ENCODE measurements at regions not wholly inside any gene's neighbourhood (a gene's known extent, or its start where the extent isn't known, plus 50 kb on each side); places are given as distances from the start of the nearest gene placed in this dataset.

DNA sequence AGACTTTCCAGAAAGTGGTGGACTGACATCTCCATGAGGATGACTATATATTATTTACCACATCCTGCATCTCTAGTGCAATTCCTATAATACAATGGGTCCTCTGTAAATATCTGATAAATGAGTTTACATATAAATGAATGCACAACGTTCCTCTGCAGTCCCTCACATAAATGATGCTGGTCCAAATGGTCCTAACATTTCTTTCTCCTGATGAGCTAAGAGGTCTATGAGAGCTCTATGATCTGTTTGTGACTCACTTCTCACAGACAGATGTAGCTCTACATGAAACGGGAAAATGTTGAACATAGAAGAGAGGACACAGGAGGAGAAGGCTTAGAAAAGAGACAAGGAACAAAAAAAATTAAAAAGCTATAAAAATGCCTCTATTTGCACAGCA lies 201.2 kb upstream of the PIK3C3 start:
- DNase-seq (ENCODE audit: low spot score) = no peak

DNA sequence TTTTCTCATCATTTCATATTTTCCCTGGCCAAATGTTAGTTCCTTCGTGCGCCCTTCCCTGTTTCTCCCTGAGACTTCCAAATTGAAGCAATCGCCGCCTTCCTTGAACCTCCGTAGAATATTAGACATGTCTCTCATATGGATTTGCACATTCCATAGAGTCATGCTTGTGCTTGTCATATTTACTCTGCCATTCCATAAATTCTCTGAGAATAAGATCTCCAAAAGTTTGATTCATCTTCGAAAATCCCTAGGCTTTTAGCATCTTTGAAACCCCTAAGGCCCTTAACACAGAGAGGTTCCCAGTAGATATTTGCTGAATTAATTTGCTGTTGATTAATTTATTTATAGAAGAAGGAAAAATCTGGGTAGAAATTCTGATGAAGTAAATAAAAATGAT lies 202.2 kb upstream of the PIK3C3 start:
- no peak for DNase-seq (ENCODE audit: low spot score)

DNA sequence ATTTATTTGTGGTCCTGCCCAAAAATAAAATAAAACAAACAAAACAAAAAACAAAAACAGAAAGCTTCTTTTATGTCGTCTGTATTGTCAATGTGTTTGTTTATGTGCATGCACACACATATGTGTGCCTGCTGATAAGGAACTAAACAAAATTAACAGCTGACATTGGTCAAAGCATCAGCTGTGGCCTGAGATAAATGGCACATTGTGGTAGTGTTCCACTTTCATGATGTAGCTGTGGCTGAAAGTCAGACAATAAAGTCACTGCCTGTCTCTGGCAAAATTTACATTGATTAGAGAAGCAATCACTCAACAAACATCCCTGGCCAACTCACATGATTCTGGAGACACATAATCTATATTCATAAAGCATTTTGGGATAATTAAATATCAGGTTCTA lies 203.4 kb upstream of the PIK3C3 start:
- DNase-seq (ENCODE audit: low spot score) = no peak

DNA sequence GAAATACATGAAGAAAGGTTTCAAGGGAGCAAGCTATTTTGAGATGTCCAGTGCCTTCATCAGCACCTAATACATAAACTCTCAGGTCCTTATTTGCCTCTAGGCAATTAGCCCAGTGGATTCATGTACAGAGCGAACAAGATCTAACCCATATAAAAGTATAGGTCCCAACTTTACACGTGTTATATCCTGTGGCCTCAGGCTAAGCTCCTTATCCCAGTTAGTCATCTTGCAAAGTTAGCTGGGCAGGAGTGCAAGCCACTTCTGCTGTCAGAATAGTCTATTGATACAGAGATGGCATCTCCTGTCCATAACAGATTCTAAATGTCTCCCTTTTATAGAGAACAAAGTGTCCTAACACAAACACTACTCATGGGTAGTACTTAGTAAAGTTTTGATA lies 203.9 kb upstream of the PIK3C3 start:
- DNase-seq (ENCODE audit: low spot score) = no peak

GRCh38 chr18:41747723-41748242 lies 207.3 kb upstream of the PIK3C3 start:
- DNase-seq (ENCODE audit: low spot score) = no peak

DNA sequence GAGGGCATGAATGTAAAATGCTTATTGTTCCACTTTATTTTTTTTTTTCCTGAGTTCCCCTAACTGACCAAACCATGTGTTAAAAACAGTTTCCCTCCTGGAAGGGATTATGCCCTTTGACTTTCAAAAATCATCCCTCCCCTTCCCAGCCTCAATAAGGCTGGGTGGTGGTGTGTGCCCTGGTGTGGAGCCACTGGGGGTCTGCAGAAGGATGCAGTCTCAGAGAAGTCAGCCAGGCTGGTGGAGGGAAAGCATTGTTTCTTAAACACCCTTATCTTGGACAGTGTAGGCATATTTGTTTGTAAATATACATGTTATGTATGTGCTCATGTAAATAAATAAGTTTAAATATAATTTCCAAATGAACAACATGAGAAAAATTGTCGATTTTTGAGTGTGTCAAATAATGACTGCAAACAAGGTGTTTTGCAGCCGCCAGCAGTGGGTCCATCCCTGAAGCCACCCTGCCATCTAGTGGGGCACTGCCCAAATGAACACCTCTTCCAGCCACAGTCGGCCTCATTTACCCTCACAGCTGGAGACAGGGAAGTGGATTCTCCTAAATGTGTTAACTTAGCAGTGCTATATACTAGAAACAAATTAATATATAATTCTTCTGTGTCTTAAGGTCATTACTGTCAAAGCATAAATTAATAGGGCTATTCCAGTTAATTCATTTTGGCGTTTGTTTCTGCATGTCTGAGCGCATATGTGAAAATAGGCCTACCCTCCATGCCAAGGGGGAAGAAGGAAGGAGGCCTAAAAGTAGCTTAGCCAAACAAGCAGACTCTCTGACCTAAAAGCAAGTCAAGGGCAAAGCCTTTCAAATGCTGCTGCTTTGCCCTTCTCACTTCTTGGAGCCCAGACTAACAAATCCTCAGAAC lies 209.6 kb upstream of the PIK3C3 start:
- peak; percentile 51 for DNase-seq (ENCODE audit: low spot score)

GRCh38 chr18:41744421-41745030 lies 210.5 kb upstream of the PIK3C3 start:
- no peak for DNase-seq (ENCODE audit: low spot score)

DNA sequence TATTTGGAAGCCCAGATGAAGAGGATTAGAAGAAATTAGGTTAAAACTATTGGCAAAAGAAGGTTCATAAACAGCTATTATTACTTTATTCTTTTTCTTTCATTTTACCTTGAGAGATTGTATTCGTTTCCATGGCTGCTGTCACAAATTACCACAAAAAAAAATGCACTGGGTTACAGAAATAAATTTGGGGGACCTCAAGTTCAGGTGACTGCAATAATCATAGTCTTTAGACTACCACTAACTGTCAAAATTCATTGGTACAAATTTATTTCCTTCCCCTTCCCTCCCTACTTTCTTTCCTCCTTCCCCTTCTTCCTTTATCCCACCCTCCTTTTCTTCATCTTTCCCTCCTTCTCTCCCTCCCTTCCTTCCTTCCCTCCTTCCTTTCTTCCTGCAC lies 217.8 kb upstream of the PIK3C3 start:
- no peak for DNase-seq (ENCODE audit: low spot score)

GRCh38 chr18:41734917-41735316 lies 220.1 kb upstream of the PIK3C3 start:
- no peak for DNase-seq (ENCODE audit: low spot score)

DNA sequence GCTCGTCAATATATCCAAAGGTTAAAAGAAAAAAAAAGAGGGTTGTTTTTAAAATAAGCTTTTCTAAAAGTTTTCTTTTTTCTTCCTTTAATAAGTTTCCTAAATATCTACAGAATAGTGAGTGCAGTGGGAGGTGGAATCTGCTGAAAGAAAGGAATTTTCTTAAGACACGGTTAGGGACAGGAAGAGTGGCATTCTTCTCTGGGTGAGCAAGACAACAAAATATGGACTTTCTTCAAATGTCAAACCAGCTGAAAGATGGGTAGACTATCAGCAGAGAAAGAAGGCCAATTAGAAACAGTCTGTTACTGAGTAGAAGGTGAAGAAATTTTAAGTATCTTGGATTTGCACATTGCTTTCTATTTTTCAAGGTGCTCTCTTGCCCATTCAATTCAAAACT lies 222.7 kb upstream of the PIK3C3 start:
- DNase-seq (ENCODE audit: low spot score) = peak; percentile 36

DNA sequence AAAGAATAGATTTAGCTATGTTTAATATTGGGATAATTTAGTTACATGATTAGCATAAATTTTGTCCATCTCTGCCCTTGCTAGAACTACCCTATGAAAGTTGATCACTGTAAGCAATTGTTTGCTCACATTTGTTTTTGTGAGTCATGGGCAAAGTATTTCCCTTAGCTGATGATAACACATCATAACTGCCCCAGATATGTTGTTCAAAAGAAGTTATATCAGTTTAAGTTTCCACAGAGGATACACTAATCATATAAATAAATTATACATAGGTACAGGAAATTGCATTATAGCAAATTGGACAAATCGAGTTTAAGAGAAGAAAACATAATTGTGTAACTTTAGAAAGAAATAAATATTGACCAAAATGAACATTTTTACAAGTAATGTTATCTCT lies 223.2 kb upstream of the PIK3C3 start:
- DNase-seq (ENCODE audit: low spot score) = peak; percentile 83

DNA sequence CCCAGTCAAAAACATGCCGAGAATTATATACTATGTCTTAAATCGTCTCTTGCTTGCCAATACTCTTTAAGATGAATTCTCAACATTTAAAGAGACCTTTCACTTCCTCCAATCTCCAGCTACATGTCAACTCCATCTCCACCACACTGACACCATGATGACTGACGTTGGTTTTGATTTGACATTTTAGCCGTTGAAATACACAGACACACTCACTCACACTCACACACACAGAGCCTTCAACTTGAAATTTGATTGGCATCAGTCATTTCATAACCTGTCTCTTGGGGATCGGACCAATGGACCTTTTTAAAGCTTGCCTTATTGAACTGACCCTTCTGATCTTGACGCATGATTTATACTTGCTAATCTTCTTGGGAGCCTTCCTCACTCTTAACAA lies 230.8 kb upstream of the PIK3C3 start:
- no peak for DNase-seq (ENCODE audit: low spot score)

- DNase-seq (ENCODE audit: low spot score) = no peak
Measured at GRCh38 chr18:41721103-41721790, 233.8 kb upstream of the PIK3C3 start.

DNA sequence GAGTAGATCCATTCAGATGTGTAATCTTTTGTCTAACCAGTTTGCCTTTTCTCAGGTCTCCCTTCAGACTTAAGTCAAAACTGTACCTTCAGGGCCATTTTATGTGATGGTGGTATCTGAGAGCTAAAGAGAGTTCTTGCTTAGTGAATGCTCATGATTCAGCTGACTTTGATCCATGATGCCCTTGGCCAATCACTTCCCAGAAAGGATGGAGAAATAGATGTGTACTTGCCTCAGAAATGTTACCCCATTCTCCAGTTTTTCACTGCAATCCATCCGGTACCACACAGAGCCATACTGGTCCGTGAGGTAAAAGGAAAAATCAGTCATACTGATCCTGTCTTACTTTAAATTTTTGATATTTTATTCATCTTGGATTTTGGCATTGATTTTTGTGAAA lies 234.8 kb upstream of the PIK3C3 start:
- no peak for DNase-seq (ENCODE audit: low spot score)

DNA sequence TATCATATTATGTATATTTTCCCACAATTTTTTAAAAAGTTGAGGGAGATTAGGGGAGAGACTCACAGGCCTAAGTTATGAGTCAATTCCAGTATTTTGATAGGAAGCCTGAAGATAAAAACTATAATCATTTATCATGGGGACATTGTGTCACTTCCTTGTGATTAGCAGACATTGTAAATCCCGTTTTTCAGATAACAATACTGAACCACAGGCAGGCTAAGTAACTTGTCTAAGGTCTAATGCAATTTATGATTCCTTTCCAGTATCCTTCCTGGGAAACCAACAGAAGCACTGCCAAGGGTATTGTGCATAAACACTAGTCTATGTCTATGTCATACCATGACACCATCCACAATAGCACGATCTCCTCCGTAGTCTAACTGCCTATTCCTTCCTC lies 235.2 kb upstream of the PIK3C3 start:
- no peak for DNase-seq (ENCODE audit: low spot score)

DNA sequence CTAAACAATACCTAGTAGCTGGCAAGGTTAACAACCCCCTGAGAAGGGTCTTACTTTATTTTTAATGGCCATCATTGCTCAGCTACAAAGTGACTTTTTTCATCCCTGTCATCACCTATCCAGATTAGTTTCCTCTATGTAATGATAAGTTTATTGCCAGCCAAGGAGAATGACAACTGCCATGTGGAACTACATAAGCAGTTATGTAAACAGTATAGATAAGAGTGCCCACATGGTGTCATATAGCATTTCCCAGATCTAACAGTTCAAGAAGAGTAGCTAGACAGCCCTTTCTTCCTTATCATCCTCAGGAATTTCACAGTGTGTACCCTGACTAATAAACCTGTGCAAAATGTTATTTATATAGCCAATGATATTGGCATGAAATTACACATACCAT lies 240.2 kb upstream of the PIK3C3 start:
- DNase-seq (ENCODE audit: low spot score) = no peak

DNA sequence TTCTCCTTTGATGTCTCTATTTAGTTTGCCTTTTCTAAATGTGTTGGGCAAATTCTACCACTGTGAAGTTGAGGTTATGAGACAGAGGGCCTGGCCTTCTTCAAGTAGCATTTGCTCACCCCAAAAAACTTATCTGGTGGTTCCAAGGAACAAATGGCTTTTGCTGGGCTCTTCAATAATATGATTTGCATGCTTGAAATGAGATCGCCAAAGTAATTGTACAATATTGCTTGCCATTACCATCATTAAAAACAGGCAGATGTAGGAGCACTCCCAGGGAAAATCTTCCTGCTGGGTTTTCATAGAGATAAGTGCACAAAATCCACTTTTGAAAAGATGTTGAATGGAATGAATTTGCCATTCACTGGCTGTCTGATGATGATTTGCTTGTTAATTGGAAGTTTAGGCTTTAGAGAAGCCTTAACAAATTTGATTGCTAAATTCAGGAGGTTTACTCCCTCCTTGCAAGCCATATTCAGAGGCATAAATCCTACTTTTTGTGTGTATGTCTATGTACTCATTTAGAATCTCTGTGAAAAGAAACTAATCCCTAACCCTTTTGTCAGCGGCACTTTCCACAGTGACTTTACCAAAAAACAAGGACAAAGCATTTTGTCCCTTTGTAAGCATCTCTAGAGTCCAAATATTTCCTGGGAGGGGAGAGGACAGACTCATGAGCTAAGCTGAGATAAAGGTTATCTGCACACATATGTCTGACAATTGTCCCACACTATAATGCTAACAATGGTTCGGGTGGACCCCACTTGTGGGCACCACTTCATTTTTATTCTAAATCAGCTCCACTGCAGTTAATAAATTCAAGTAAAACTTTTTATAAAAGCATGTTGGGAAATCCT lies 240.8 kb upstream of the PIK3C3 start:
- no peak for DNase-seq (ENCODE audit: low spot score)

DNA sequence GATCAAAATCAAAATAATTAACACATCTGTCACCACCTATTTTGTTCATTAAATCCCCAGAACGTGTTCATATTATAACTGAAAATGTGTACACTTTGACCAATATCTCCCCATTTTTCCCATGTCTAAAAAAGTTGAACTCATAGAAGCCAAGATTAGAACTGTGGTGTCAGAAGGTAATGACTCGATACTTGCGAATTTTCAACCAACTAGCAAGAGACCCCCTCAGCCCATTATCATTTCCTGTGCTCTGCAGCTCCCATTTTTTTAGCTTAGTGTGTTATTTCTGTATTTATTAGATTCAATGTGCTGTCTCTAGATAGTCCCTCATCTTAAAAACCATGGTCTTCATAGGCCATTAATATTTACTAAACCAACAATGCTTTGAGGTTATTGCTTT lies 248.7 kb upstream of the PIK3C3 start:
- no peak for DNase-seq (ENCODE audit: low spot score)

DNA sequence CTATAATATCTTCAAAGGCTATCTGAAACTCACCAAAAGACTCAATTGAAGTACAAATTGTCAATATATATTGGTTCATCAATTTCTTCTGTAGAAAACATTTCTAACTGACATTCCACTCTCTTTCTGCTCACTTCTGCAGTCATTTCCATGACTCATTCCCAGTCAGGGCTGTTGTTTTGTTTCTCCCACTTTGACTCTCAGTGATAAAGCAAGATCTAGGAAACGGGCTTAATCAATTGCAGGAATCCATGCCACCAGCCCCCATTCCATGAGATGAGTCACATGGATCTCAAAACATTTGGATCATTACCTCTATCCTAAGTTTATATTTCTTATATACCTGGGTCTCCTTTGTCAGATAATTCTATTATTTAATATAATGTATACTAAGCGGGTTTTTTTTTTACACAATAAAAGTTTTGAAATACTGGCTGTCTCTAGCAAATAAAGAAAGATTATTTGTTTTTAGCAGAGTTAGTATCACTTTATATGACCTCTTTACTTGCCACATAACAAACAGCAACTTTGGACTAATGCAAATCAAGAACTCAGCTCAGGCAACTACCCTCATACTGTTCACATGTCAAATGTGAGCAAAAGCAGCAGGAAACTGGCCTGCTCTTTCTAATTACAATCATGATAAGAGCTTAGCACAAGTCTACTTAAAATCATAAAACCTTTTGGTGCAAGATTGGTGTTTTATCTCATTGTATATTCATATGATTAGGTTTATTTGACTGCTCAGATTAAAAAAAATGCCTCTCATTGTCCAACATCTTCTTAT lies 251.1 kb upstream of the PIK3C3 start:
- DNase-seq (ENCODE audit: low spot score) = no peak

DNA sequence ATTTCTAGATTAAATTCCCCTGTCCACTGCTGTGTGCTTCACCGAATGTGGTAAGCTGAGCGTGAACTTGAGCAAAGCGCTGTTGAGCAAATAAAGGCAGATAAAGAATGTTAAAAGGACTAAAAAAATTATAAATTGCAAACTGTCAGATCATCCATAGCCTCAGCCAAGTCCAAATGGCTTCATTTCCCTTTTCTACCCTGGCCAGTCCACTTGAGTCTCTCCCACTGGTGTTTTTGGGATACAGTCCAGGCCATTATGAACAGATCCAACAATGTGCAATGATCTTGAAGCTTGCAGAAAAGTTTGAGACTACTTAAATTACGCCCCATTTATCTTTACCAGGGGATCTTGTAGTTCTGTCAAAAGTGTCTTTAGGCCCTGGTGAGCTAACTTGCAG lies 254.6 kb upstream of the PIK3C3 start:
- DNase-seq (ENCODE audit: low spot score) = no peak

- no peak for DNase-seq (ENCODE audit: low spot score)
Measured at GRCh38 chr18:41695441-41695840, 259.6 kb upstream of the PIK3C3 start.

Data from kidney capillary endothelial cell (primary cell).